GM12891 (cell line): ENCODE measurements at regions not wholly inside any gene's neighbourhood (a gene's known extent, or its start where the extent isn't known, plus 50 kb on each side); places are given as distances from the start of the nearest gene placed in this dataset.

ENCODE experiments used
- POLR2A ChIP-seq: IDR thresholded peaks from 2 replicates; pipeline ENCODE4 v1.6.1; 2011; ENCODE audit warnings: low read depth, low read length, control low read depth
- POLR2AphosphoS5 ChIP-seq: IDR thresholded peaks from 2 replicates; pipeline ENCODE4 v1.6.1; 2011; ENCODE audit warnings: low read depth, low read length, control low read depth
- SPI1 ChIP-seq: IDR thresholded peaks from 2 replicates; pipeline ENCODE4 v1.6.1; 2011; ENCODE audit warnings: low read depth, low read length, control low read depth
- TAF1 ChIP-seq: IDR thresholded peaks from 2 replicates; pipeline ENCODE4 v1.6.1; 2011; ENCODE audit warnings: low read depth, low read length, control low read depth

- no peak for TF ChIP-seq SPI1
- no peak for TF ChIP-seq POLR2AphosphoS5
- TF ChIP-seq POLR2A: no peak
- TF ChIP-seq TAF1: no peak
Measured at GRCh38 chr1:188729039-188729438, 1748.6 kb downstream of the BRINP3 start.
